Cardiac fibroblast (primary cell): ENCODE measurements at regions not wholly inside any gene's neighbourhood (a gene's known extent, or its start where the extent isn't known, plus 50 kb on each side); places are given as distances from the start of the nearest gene placed in this dataset.
"Not testable (repeated sequence)": the region's sequence is repeated elsewhere in the genome, so short reads cannot be mapped to it uniquely, and the experiment has no call there.

ENCODE experiments used
- DNase-seq, 2 donors: peaks; one replicate each; pipeline versions ENCODE4 v3.0.0 to v3.0.0-alpha.2; 2010; ENCODE audit warnings: low read depth in 2 of 2
- H3K4me3 ChIP-seq, 2 donors: replicated peaks in 1 of 2; 1 replicate in 1 of 2; 2 replicates in 1 of 2; pipeline ENCODE4 v1.5.1; 2011; ENCODE audit warnings: low read depth in 2 of 2, low read length in 2 of 2, mild to moderate bottlenecking in 2 of 2, moderate library complexity in 1 of 2
- TF ChIP-seq, protein P1 (sequence below): IDR thresholded peaks from one replicate; pipeline ENCODE4 v1.5.1; 2011; ENCODE audit warnings: low read depth, mild to moderate bottlenecking, low read length, inconsistent platforms

DNA sequence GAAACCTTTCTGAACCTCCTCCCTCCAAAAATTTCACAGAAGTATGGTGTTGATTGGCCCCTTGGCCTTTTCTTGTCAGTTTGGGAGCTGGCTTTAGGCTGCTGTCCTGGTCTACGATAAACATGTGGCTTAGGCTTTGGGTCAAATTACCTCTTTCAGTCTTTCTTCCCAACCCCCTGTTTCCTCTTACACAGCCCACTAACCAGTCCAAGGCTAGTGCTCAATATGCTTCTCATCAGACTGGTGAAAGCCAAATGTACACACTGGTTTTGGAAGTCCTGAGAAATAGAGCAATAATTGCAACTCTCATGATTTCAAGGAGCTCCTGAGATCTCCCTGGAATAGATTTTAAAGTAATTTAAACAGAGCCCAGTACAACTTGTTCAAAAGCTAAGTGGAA is 933.7 kb upstream of the GJE1 start:
- TF ChIP-seq, protein P1, sequence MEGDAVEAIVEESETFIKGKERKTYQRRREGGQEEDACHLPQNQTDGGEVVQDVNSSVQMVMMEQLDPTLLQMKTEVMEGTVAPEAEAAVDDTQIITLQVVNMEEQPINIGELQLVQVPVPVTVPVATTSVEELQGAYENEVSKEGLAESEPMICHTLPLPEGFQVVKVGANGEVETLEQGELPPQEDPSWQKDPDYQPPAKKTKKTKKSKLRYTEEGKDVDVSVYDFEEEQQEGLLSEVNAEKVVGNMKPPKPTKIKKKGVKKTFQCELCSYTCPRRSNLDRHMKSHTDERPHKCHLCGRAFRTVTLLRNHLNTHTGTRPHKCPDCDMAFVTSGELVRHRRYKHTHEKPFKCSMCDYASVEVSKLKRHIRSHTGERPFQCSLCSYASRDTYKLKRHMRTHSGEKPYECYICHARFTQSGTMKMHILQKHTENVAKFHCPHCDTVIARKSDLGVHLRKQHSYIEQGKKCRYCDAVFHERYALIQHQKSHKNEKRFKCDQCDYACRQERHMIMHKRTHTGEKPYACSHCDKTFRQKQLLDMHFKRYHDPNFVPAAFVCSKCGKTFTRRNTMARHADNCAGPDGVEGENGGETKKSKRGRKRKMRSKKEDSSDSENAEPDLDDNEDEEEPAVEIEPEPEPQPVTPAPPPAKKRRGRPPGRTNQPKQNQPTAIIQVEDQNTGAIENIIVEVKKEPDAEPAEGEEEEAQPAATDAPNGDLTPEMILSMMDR: no peak
- no peak overlapping the region for H3K4me3 ChIP-seq
- DNase-seq: peak in 1 of 2 donors; percentile 32

DNA sequence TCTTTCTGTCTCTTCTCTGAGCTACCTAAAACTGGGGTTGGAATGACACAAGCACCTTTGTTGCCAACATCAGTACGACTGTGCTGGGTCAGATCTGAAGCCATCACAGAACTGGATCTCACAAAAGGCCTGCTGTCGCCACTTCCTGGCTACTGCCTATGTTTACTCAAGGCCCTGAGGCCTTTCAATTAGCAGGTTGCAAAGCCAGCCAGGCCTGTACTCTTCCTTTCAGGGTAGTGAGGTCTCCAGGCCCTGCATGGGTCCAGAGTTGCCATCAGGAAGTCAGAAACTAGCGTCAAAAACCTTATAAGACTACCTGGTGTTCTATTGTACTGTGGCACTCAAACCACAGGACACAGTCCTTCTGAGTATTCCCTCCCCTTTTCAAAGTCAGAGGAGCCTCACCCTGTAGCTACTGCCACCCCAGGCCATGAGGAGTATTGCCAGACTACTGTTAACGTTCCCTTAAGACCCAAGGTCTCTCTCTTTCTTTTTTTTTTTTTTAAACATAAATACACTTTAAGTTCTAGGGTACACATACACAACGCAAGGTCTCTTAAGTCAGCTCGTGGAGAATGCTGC is 937.4 kb upstream of the GJE1 start:
- no peak overlapping the region for H3K4me3 ChIP-seq
- no peak for DNase-seq
- TF ChIP-seq, protein P1: no peak

DNA sequence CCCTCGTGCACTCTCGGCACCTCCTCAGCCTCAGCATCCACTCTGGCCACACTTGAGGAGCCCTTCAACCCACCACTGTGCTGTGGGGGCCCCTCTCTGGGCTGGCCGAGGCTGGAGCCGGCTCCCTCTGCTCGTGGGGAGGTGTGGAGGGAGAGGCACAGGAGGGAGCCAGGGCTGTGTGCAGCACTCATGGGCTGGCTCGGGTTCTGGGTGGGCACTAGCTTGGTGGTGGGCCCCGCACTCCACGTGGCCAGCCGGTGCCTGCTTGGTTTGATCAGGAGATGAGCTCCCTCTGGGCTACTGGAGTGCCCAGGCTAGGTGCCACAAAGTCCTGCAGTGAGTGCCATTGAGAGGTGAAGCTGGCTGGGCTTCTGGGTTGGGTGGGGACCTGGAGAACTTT is 949.4 kb upstream of the GJE1 start:
- no peak for DNase-seq
- TF ChIP-seq, protein P1: no peak
- H3K4me3 ChIP-seq: no peak overlapping the region

DNA sequence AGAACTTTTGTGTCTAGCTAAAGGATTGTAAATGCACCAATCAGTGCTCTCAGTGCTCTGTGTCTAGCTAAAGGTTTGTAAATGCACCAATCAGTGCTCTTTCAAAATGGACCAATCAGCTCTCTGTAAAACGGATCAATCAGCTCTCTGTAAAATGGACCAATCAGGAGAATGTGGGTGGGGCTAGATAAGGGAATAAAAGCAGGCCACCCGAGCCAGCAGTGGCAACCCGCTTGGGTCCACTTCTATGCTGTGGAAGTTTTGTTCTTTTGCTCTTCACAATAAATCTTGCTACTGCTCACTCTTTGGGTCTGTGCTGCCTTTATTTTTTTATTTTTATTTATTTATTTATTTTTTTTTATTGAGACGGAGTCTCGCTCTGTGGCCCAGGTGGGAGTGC is 957.3 kb upstream of the GJE1 start:
- H3K4me3 ChIP-seq, DNase-seq: not testable (repeated sequence)

DNA sequence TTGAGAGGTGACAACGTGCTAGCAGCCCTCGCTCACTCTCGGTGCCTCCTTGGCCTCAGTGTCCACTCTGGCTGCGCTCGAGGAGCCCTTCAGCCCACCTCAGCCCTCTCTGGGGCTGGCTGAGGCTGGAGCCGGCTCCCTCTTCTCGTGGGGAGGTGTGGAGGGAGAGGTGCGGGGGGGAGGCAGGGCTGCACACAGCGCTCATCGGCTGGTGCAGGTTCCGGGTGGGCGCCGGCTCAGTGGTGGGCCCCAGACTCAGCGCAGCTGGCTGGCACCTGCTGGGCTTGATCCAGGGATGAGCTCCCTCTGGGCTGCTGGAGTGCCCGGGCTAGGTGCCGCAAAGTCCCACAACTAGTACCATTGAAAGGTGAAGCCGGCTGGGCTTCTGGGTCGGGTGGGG is 957.8 kb upstream of the GJE1 start:
- no peak overlapping the region for H3K4me3 ChIP-seq
- TF ChIP-seq, protein P1: no peak
- DNase-seq: no peak

DNA sequence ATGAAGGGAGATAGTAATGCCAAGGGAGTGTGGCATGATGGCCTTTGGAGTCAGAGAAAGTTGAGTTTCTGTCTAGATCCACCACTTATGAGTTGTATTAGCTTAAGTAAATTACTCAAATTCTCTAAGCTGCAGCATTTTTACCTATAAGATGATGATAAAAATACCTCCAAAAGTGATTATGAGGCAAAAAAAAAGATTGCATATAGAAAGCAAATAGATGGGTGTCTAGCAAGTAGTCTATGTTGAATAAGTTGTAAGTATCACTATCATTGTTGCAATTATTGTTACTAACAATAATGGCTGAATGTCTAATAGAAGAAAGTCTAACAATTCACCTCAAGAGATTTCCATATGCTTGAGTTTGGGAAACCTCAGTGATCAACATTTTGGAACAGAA is 959.2 kb upstream of the GJE1 start:
- no peak overlapping the region for H3K4me3 ChIP-seq
- TF ChIP-seq, protein P1: no peak
- no peak for DNase-seq

DNA sequence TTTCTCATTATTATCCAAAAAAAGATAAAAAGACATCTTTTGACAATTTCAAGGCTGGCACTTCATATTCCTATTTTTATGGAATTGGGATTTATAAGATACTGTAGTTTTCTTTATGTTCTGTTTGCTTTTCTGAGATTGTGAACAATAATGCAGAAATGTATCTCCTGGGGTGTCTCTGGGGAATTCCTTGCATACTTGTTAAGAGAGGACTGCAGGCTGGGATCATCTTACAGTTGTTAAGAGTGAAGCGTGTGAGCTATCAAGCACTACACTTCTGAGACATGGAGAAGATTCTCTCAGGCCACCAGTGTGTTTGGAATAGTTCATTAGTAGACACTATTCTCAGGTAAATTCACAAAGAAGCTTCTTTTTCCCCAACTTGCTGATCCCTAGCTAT is 963.3 kb upstream of the GJE1 start:
- peak; percentile 81 to 91 for DNase-seq
- TF ChIP-seq, protein P1: no peak
- no peak overlapping the region for H3K4me3 ChIP-seq
